SK-N-SH (cell line): ENCODE measurements at regions not wholly inside any gene's neighbourhood (a gene's known extent, or its start where the extent isn't known, plus 50 kb on each side); places are given as distances from the start of the nearest gene placed in this dataset.

ENCODE experiments used
- CTCF ChIA-PET: fragments of 300-600, 350-600 bp; formaldehyde crosslinking; extraction: SDS; loops from one replicate; lab custom pipeline; 2021; lab: Yijun Ruan, JAX
- POLR2A ChIA-PET: fragments of 350-600 bp; sonication (Branson Sonifier 250); formaldehyde crosslinking; extraction: SDS; loops from one replicate; lab custom pipeline; 2020; ENCODE audit warnings: antibody characterized with exemption, inconsistent platforms; lab: Yijun Ruan, JAX
- DNase-seq: peaks from one replicate; pipeline ENCODE4 v3.0.0; 2012
- H2AFZ ChIP-seq: fragments of 200-600 bp; sonication (generic); 2 replicates; pipeline ENCODE4 v1.8.1; 2016; ENCODE audit warnings: antibody characterized with exemption, mild to moderate bottlenecking, low read depth
- H3F3A ChIP-seq: fragments of 200-600 bp; sonication (generic); replicated peaks from 2 replicates; pipeline ENCODE3; 2016; ENCODE audit warnings: antibody characterized with exemption, mild to moderate bottlenecking; ENCODE audit not compliant: insufficient read depth
- H3K27ac ChIP-seq, 2 experiments: fragments of 200-500 bp in 1 of 2; fragments of 200-600 bp in 1 of 2; sonication (Bioruptor generic) in 1 of 2; sonication (generic), shearing (Covaris generic) in 1 of 2; 2 replicates each; pipeline versions ENCODE4 v1.5.1 to v1.6.1; 2014 to 2016; ENCODE audit warnings: low read depth in 2 of 2, inconsistent platforms in 1 of 2, low read length in 1 of 2, mild to moderate bottlenecking in 1 of 2, mixed read lengths in 1 of 2
- H3K27me3 ChIP-seq: fragments of 200-600 bp; sonication (generic), shearing (Covaris generic); 2 replicates; pipeline ENCODE4 v1.6.1; 2016; ENCODE audit warnings: mixed run types; ENCODE audit not compliant: insufficient read depth
- H3K36me3 ChIP-seq, 2 experiments: fragments of 200-500 bp in 1 of 2; fragments of 200-600 bp in 1 of 2; sonication (Bioruptor generic) in 1 of 2; sonication (generic) in 1 of 2; replicated peaks in 1 of 2; 2 replicates each; pipeline versions ENCODE3 to v1.5.1; 2014 to 2016; ENCODE audit warnings: low read length in 1 of 2, mild to moderate bottlenecking in 1 of 2; ENCODE audit not compliant: insufficient read depth in 2 of 2, control insufficient read depth in 1 of 2
- H3K4me1 ChIP-seq, 2 experiments: fragments of 200-500 bp in 1 of 2; fragments of 200-600 bp in 1 of 2; sonication (Bioruptor generic) in 1 of 2; sonication (generic), shearing (Covaris generic) in 1 of 2; 2 replicates each; pipeline versions ENCODE4 v1.5.1 to v1.6.1; 2014 to 2016; ENCODE audit warnings: low read depth in 1 of 2, low read length in 1 of 2, mixed run types in 1 of 2; ENCODE audit not compliant: insufficient read depth in 2 of 2, control insufficient read depth in 1 of 2
- H3K4me2 ChIP-seq: fragments of 200-600 bp; sonication (generic), shearing (Covaris generic); 2 replicates; pipeline ENCODE4 v1.6.1; 2017; ENCODE audit warnings: mixed run types
- H3K4me3 ChIP-seq, 2 experiments: fragments of 200-500 bp in 1 of 2; fragments of 200-600 bp in 1 of 2; sonication (Bioruptor generic) in 1 of 2; sonication (generic), shearing (Covaris generic) in 1 of 2; 2 replicates each; pipeline versions ENCODE4 v1.5.1 to v1.8.1; 2014 to 2016; ENCODE audit warnings: low read depth in 2 of 2, inconsistent platforms in 1 of 2, low read length in 1 of 2, mild to moderate bottlenecking in 1 of 2, mixed read lengths in 1 of 2, moderate library complexity in 1 of 2
- H3K79me2 ChIP-seq: fragments of 200-600 bp; sonication (generic); 2 replicates; pipeline ENCODE4 v1.8.1; 2017; ENCODE audit warnings: mild to moderate bottlenecking; ENCODE audit not compliant: insufficient read depth
- H3K9ac ChIP-seq: fragments of 200-600 bp; sonication (generic); 2 replicates; pipeline ENCODE4 v1.6.1; 2017; ENCODE audit warnings: mixed run types
- H3K9me2 ChIP-seq: fragments of 200-600 bp; sonication (generic); 2 replicates; pipeline ENCODE4 v1.6.1; 2017; ENCODE audit warnings: mixed run types
- H3K9me3 ChIP-seq: fragments of 200-600 bp; sonication (generic); 2 replicates; pipeline ENCODE4 v1.6.1; 2017; ENCODE audit warnings: mixed run types, mild to moderate bottlenecking, moderate library complexity
- H4K20me1 ChIP-seq: fragments of 200-600 bp; sonication (generic); 2 replicates; pipeline ENCODE4 v1.6.1; 2017; ENCODE audit warnings: mild to moderate bottlenecking, mixed run types; ENCODE audit not compliant: insufficient read depth
- ELF1 ChIP-seq: IDR thresholded peaks from 2 replicates; pipeline ENCODE4 v1.4.0; 2012
- FOSL2 ChIP-seq: IDR thresholded peaks from 2 replicates; pipeline ENCODE4 v1.4.0; 2012; ENCODE audit warnings: low read depth, mild to moderate bottlenecking, moderate library complexity, borderline replicate concordance
- GATA2 ChIP-seq: sonication (generic); formaldehyde crosslinking; IDR thresholded peaks from 2 replicates; pipeline ENCODE4 v1.5.0; 2020; ENCODE audit warnings: mild to moderate bottlenecking, missing genetic modification reagents
- IRF3 ChIP-seq: fragments of 150-350 bp; IDR thresholded peaks from 2 replicates; pipeline ENCODE4 v1.6.1; 2016; ENCODE audit warnings: mild to moderate bottlenecking, low read depth, low read length
- MXI1 ChIP-seq: IDR thresholded peaks from 2 replicates; pipeline ENCODE4 v1.6.1; 2012; ENCODE audit warnings: mild to moderate bottlenecking, low read depth, low read length, improper control_type of control experiment
- NFIC ChIP-seq: IDR thresholded peaks from 2 replicates; pipeline ENCODE4 v1.4.0; 2012; ENCODE audit warnings: borderline replicate concordance
- NRF1 ChIP-seq: IDR thresholded peaks from 2 replicates; pipeline ENCODE4 v1.6.1; 2012; ENCODE audit warnings: low read depth, mild to moderate bottlenecking, low read length
- RCOR1 ChIP-seq: fragments of 150-350 bp; IDR thresholded peaks from 2 replicates; pipeline ENCODE4 v1.6.1; 2017; ENCODE audit warnings: antibody characterized with exemption, low read length
- RFX5 ChIP-seq: IDR thresholded peaks from 2 replicates; pipeline ENCODE4 v1.6.1; 2012; ENCODE audit warnings: mild to moderate bottlenecking, improper control_type of control experiment, low read length
- RXRA ChIP-seq: IDR thresholded peaks from 2 replicates; pipeline ENCODE4 v1.4.0; 2012; ENCODE audit warnings: low read depth, mild to moderate bottlenecking, borderline replicate concordance
- TCF12 ChIP-seq: IDR thresholded peaks from 2 replicates; pipeline ENCODE4 v1.4.0; 2012
- USF1 ChIP-seq: IDR thresholded peaks from 2 replicates; pipeline ENCODE4 v1.4.0; 2012; ENCODE audit warnings: low read depth, borderline replicate concordance
- WGBS: methylation state at CpG from one replicate; pipeline ENCODE4 v1.1.6; 2017; ENCODE audit warnings: low lambda C conversion rate; 5-methylcytosine and 5-hydroxymethylcytosine counted together
- TF ChIP-seq, protein P1 (sequence below): IDR thresholded peaks from 2 replicates; pipeline ENCODE4 v1.4.0; 2012; ENCODE audit warnings: low read depth, borderline replicate concordance

GRCh38 chr15:89402518-89402805 lies 67.8 kb upstream of the POLG start:
- no peaks in the 10 kb centered on the region for H3K9me2 ChIP-seq
- no peak overlapping the region for H3K9ac ChIP-seq
- H4K20me1 ChIP-seq: no peaks in the 10 kb centered on the region
- peak overlapping the region in 1 of 2 experiments; percentile 59; a peak in 1 of 4 replicates for H3K27ac ChIP-seq
- WGBS: 88% methylated on average over 1 of the region's 1 CpG
- TF ChIP-seq RXRA: no peak
- TF ChIP-seq RFX5: no peak
- TF ChIP-seq MXI1: no peak
- TF ChIP-seq, protein P1, sequence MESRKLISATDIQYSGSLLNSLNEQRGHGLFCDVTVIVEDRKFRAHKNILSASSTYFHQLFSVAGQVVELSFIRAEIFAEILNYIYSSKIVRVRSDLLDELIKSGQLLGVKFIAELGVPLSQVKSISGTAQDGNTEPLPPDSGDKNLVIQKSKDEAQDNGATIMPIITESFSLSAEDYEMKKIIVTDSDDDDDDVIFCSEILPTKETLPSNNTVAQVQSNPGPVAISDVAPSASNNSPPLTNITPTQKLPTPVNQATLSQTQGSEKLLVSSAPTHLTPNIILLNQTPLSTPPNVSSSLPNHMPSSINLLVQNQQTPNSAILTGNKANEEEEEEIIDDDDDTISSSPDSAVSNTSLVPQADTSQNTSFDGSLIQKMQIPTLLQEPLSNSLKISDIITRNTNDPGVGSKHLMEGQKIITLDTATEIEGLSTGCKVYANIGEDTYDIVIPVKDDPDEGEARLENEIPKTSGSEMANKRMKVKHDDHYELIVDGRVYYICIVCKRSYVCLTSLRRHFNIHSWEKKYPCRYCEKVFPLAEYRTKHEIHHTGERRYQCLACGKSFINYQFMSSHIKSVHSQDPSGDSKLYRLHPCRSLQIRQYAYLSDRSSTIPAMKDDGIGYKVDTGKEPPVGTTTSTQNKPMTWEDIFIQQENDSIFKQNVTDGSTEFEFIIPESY: no peak
- no peak for TF ChIP-seq FOSL2
- no peak for TF ChIP-seq USF1
- TF ChIP-seq TCF12: no peak
- no peak for TF ChIP-seq ELF1
- TF ChIP-seq GATA2 (CRISPR knock-in tag): no peak
- no peak for TF ChIP-seq NFIC
- no peak for TF ChIP-seq NRF1
- TF ChIP-seq IRF3: no peak
- TF ChIP-seq RCOR1: no peak
- TF ChIP-seq, all 33 proteins: peak for 0
- Histone ChIP-seq H3K9me3 (no peaks in the 10 kb centered on the region), H2AFZ (no peak overlapping the region; the same call in 1 of the 2 replicates), H3K4me1 (peaks cover 0 to 22% of the 10 kb centered on the region in 2 experiments; a peak in 2 of 4 replicates), H3K4me2 (peak overlapping the region; percentile 92; the same call in 1 of the 2 replicates), H3K79me2 (peaks cover 9% of the 10 kb centered on the region; the same call in 1 of the 2 replicates), H3K36me3 (no peaks in the 10 kb centered on the region), H3K4me3 (no peak overlapping the region), H3F3A (peaks cover 13% of the 10 kb centered on the region), H3K27me3 (no peaks in the 10 kb centered on the region)
- DNase-seq: no peak
- CTCF ChIA-PET: interaction anchor here (1.4 to 31.1 kb wide), 7 partner anchors 13 to 70 kb away, joined by 5 to 766 read pairs (median 31); no protein-coding TSS in a partner anchor
- POLR2A ChIA-PET: interaction anchor here (2.4 kb wide), 1 partner anchor 40 kb away, joined by 8 read pairs; no protein-coding TSS in a partner anchor
